ENCODE measurements at regions not wholly inside any gene's neighbourhood (a gene's known extent, or its start where the extent isn't known, plus 50 kb on each side); places are given as distances from the start of the nearest gene placed in this dataset.
A peak's percentile ranks its signal among the peaks of the same experiment; 100 is the strongest.
"Not testable (repeated sequence)": the region's sequence is repeated elsewhere in the genome, so short reads cannot be mapped to it uniquely, and the experiment has no call there.

DNA sequence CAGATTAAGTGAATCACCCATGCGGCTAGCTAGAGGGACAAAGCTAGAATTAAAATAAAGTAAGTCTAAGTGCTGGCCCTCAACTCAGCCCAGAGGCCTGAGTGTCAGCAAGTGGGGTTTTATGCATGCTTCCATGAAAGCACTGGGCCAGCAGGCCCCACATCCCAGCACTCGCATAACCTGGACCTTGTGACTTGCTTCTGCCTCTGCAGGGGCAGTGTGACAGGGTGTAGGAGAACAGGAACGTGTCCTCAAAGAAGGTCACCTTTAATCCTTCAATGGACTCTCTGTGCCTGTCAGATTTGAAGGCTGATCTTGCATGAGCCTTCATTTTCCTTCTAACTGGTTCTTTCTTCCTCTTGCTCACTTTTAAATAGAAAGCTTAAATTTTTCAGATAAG is 183.4 kb downstream of the ALDH8A1 start:
- TF ChIP-seq, protein P1, sequence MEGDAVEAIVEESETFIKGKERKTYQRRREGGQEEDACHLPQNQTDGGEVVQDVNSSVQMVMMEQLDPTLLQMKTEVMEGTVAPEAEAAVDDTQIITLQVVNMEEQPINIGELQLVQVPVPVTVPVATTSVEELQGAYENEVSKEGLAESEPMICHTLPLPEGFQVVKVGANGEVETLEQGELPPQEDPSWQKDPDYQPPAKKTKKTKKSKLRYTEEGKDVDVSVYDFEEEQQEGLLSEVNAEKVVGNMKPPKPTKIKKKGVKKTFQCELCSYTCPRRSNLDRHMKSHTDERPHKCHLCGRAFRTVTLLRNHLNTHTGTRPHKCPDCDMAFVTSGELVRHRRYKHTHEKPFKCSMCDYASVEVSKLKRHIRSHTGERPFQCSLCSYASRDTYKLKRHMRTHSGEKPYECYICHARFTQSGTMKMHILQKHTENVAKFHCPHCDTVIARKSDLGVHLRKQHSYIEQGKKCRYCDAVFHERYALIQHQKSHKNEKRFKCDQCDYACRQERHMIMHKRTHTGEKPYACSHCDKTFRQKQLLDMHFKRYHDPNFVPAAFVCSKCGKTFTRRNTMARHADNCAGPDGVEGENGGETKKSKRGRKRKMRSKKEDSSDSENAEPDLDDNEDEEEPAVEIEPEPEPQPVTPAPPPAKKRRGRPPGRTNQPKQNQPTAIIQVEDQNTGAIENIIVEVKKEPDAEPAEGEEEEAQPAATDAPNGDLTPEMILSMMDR (IDR thresholded peaks at IDR 0.05; ENCODE audit: low read depth, low read length), result no peak
- no peak for DNase-seq (ENCODE audit: low read depth in 2 of 2)
- no peak overlapping the region for H3K4me3 ChIP-seq (replicated peaks in 1 of 2; ENCODE audit: low read depth in 2 of 2, low read length in 2 of 2)

DNA sequence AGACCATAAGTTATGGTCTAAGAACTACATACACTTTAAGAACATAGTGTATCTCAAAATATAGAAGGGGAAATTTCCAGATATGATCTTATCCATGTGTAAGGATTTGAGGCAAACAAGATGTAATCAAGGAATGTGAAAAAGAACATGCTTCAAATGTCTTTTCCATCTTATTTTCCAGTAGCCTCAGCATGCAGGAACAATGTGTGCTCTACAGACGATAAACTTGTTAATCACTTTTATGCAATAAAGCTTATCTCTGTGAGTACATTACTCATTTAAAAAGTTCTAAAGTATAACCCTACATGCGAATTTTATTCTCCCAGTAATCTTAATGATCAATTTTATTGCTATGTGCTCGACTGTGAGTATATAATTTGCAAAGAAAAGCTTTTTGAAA is 185.2 kb downstream of the ALDH8A1 start:
- H3K4me3 ChIP-seq (replicated peaks in 1 of 2; ENCODE audit: low read depth in 2 of 2, low read length in 2 of 2), result no peak overlapping the region
- TF ChIP-seq, protein P1 (IDR thresholded peaks at IDR 0.05; ENCODE audit: low read depth, low read length), result no peak
- DNase-seq (ENCODE audit: low read depth in 2 of 2), result peak in 1 of 2 donors; percentile 23

DNA sequence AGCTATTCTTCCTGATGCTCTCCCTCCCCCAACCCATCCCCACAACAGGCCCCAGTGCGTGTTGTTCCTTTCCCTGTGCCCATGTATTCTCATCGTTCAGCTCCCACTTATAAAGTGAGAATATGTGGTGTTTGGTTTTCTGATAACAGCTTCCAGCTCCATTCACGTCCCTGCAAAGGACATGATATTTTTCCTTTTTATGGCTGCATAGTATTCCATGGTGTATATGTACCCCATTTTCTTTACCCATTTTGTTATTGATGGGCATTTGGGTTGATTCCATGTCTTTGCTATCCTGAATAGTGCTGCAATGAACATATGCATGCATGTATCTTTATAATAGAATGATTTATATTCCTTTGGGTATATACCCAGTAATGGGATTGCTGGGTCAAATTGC is 186.3 kb downstream of the ALDH8A1 start:
- DNase-seq (ENCODE audit: low read depth in 2 of 2); H3K4me3 ChIP-seq (replicated peaks in 1 of 2; ENCODE audit: low read depth in 2 of 2, low read length in 2 of 2): not testable (repeated sequence)

DNA sequence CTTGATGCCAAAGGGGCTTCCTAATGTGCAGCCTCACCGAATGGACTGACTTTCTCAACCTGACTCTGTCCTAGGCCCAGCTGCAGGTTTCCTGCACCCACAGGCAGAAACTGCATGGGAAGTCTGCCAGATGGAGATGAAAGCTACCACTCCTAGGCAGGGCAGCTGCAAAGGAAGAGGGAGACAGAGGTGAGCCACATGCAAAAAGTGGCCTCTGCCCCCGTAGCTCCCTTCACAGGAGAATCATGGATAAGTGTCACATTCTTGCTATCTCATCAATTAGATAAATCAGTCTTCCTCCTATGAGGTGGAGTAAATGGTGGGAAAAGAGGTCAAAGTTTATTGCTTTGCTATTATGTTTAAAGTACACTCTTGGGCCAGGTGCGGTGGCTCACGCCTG is 191.3 kb downstream of the ALDH8A1 start:
- no peak for DNase-seq (ENCODE audit: low read depth in 2 of 2)
- TF ChIP-seq, protein P1 (IDR thresholded peaks at IDR 0.05; ENCODE audit: low read depth, low read length), result no peak
- H3K4me3 ChIP-seq (replicated peaks in 1 of 2; ENCODE audit: low read depth in 2 of 2, low read length in 2 of 2), result no peak overlapping the region

DNA sequence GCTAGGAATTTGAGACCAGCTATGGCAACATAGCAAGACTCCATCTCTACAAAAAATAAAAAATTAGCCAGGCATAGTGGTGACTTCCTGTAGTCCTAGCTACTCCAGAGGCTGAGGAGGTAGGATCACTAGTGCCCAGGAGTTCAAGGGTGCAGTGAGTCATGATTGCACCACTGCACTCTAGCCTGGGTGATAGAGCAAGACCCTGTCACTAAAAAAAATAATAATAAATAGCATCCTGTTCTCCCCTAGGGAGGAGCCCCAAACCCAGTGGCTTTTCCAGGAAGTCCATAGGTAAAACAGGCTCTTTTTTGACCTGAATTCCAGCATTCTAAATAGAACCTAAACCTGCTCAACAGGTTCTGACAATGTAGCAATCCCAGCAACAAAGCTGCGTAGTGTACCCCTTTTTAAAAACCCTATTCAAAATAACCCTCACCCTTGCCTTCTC is 192.0 kb downstream of the ALDH8A1 start:
- TF ChIP-seq, protein P1 (IDR thresholded peaks at IDR 0.05; ENCODE audit: low read depth, low read length), result no peak
- peak; percentile 5 to 15 for DNase-seq (ENCODE audit: low read depth in 2 of 2)
- no peak overlapping the region for H3K4me3 ChIP-seq (replicated peaks in 1 of 2; ENCODE audit: low read depth in 2 of 2, low read length in 2 of 2)

DNA sequence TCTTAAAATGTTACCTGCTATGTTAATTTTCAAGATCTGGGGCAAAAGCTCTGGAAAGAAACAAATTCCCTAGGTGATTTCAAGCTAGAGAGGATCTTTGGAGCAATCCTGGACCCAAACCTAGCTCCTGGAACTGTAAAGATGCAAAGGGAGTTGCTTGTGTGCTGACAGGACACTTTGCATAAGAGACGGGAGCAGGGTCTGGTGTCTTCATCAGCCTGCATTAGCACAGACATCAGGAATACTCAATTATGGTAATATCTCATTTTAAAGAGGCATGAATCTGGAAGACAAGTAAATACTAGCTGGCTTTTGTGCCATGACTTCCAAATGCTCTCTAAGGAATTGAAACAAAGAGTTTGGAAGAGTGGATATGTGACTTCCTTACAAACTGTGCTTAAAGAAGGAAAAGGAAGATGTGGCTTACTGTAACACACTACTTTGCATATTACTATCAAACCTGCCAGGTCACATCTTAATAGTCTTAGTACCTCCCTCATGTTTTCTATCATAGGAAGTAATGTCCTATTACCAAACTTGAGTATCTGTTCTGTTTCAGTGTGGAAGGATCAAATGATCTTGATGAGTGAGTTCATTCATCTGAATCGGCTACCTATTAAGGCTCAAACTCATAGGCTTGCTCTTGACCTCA is 193.4 kb downstream of the ALDH8A1 start:
- no peak overlapping the region for H3K4me3 ChIP-seq (replicated peaks in 1 of 2; ENCODE audit: low read depth in 2 of 2, low read length in 2 of 2)
- DNase-seq (ENCODE audit: low read depth in 2 of 2), result no peak
- TF ChIP-seq, protein P1 (IDR thresholded peaks at IDR 0.05; ENCODE audit: low read depth, low read length), result no peak

DNA sequence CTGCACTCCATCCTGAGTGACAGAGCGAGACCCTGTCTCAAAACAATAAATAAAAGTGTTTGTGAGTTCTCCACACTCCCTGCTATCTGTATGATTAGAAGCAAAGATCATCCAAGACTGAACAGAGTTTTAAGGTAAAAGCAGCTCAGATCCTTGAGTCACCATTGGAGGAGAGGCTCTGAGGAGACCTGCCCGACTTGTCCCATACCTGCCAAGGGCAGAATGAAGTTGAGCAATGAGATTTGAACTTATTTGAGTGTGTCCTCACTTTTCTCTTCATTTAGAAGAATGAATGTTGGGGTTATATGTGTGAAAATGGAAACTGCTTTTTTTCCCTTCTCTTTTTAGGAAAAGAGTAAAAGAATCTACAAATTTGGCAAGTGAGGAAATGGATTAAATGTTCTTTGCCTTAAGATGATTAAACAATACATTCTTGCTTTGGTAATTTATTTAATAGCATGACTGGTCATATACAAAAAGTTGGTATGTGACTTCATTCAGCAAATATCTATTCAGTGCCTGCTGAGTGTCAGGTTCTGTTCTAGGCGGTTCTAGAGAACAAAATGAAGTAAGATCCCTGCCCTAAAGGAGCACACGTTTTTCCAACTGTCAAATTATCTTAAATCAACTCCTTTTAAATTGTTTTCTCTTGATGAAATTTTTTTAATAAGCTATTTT is 195.7 kb downstream of the ALDH8A1 start:
- TF ChIP-seq, protein P1 (IDR thresholded peaks at IDR 0.05; ENCODE audit: low read depth, low read length), result no peak
- no peak overlapping the region for H3K4me3 ChIP-seq (replicated peaks in 1 of 2; ENCODE audit: low read depth in 2 of 2, low read length in 2 of 2)
- DNase-seq (ENCODE audit: low read depth in 2 of 2), result no peak

Data from cardiac fibroblast (primary cell).